ENCODE measurements at regions not wholly inside any gene's neighbourhood (a gene's known extent, or its start where the extent isn't known, plus 50 kb on each side); places are given as distances from the start of the nearest gene placed in this dataset.

DNA sequence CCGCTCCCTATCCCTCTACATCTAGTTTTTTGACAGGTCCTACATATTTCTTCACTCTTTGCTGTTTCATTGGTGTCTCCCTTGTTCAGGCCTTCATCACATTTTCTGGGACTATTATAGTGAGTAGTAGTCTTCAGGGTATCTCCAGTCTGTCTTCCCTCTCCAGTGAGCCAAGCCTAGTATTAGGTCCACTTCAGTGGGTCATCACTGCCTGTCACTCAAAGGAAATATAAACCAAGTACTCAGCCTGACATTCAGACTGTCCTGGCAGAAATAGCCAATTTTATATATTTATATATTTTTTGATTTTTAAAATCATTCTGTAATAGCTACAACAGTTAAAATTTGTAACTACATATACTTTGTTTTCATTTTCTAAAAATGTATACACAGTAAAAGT lies 137.8 kb downstream of the CYB561 start:
- Histone ChIP-seq H3K9me3 (ENCODE audit: insufficient read depth, low read depth) (no peaks in the 10 kb centered on the region), H3K4me1 (replicated peaks; ENCODE audit: insufficient read depth) (no peaks in the 10 kb centered on the region), H3K79me2 (ENCODE audit: low read depth) (peaks cover 28% of the 10 kb centered on the region), H3K4me3 (no peak overlapping the region), H3K36me3 (ENCODE audit: low read depth) (no peaks in the 10 kb centered on the region), H2AFZ (no peak overlapping the region), H3K9me2 (ENCODE audit: insufficient read depth) (no peaks in the 10 kb centered on the region), H3K27me3 (ENCODE audit: insufficient read depth, low read depth) (no peaks in the 10 kb centered on the region), H4K20me1 (ENCODE audit: insufficient read depth) (peaks cover 8% of the 10 kb centered on the region), H3K27ac (no peak overlapping the region), H3F3A (ENCODE audit: insufficient read depth, low read depth) (peaks cover 19% of the 10 kb centered on the region; the same call in 1 of the 2 replicates), H3K4me2 (no peak overlapping the region)
- TF ChIP-seq, protein P1, sequence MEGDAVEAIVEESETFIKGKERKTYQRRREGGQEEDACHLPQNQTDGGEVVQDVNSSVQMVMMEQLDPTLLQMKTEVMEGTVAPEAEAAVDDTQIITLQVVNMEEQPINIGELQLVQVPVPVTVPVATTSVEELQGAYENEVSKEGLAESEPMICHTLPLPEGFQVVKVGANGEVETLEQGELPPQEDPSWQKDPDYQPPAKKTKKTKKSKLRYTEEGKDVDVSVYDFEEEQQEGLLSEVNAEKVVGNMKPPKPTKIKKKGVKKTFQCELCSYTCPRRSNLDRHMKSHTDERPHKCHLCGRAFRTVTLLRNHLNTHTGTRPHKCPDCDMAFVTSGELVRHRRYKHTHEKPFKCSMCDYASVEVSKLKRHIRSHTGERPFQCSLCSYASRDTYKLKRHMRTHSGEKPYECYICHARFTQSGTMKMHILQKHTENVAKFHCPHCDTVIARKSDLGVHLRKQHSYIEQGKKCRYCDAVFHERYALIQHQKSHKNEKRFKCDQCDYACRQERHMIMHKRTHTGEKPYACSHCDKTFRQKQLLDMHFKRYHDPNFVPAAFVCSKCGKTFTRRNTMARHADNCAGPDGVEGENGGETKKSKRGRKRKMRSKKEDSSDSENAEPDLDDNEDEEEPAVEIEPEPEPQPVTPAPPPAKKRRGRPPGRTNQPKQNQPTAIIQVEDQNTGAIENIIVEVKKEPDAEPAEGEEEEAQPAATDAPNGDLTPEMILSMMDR (conservative IDR thresholded peaks at IDR 0.05), result no peak
- no peak for TF ChIP-seq EZH2 (IDR thresholded peaks at IDR 0.05; ENCODE audit: low read depth)
- no peak for DNase-seq
- ChIA-PET POLR2A (ENCODE audit: unreplicated experiment) (no interaction called here), CTCF (no interaction called here)
- no TSS peak for BruUV-seq (replicated peaks)
- intact Hi-C loops (cut with micrococcal nuclease; ENCODE audit: unreplicated experiment), result no loop called here

DNA sequence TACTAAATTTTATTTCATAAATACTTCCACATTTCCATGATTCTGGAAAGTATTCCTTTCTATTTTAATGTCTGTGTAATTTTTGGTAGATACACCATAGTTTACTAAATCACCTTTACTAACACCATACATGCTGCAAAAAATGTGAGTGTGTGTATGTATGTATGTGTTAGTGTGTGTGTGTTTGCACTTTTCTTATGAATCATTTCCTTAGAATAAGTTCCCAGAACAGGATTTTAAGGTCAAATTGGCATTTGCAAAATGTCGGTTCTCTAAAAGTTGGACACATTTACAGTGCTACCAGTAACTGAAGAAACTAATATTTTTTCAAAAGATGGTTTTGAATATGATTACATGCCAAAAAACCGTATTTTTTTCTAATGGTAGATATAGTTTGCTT lies 137.1 kb downstream of the CYB561 start:
- no peak for TF ChIP-seq EZH2 (IDR thresholded peaks at IDR 0.05; ENCODE audit: low read depth)
- TF ChIP-seq, protein P1 (conservative IDR thresholded peaks at IDR 0.05), result no peak
- peaks cover 20% of the 10 kb centered on the region for H3K79me2 ChIP-seq (ENCODE audit: low read depth)
- peaks cover 8% of the 10 kb centered on the region for H4K20me1 ChIP-seq (ENCODE audit: insufficient read depth)
- POLR2A ChIA-PET (ENCODE audit: unreplicated experiment), result no interaction called here
- intact Hi-C loops (cut with micrococcal nuclease; ENCODE audit: unreplicated experiment), result no loop called here
- H3K9me3 ChIP-seq (ENCODE audit: insufficient read depth, low read depth), result no peaks in the 10 kb centered on the region
- H2AFZ ChIP-seq, result no peak overlapping the region
- BruUV-seq (replicated peaks), result no TSS peak
- H3K27ac ChIP-seq, result no peak overlapping the region
- H3K4me3 ChIP-seq, result no peak overlapping the region
- no peaks in the 10 kb centered on the region for H3K9me2 ChIP-seq (ENCODE audit: insufficient read depth)
- peaks cover 19% of the 10 kb centered on the region; the same call in 1 of the 2 replicates for H3F3A ChIP-seq (ENCODE audit: insufficient read depth, low read depth)
- H3K36me3 ChIP-seq (ENCODE audit: low read depth), result no peaks in the 10 kb centered on the region
- CTCF ChIA-PET, result no interaction called here
- no peak for DNase-seq
- no peaks in the 10 kb centered on the region for H3K4me1 ChIP-seq (replicated peaks; ENCODE audit: insufficient read depth)
- H3K4me2 ChIP-seq, result no peak overlapping the region
- no peaks in the 10 kb centered on the region for H3K27me3 ChIP-seq (ENCODE audit: insufficient read depth, low read depth)

DNA sequence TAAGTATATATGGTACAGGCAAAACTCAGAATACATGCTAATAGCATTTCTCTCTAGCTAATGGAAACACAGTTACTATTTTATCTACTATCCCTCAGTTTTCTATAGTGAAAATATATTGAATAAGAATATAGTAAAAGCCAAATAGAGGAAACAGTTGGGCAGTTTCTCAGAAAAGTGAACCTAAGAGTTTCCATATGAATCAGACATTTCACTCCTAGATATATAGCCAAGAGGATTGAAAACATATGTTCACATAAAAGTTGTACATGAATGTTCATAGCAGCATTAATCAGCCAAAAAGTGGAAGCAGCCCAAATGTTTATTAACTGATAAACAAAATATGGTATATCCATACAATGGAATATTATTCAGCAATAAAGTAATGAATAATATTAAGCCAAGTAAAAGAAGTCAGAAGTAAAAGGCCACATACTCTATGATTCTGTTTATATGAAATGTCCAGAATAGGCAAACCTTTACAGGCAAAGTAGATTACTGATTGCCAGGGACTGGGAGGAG lies 134.6 kb downstream of the CYB561 start:
- Histone ChIP-seq H3K36me3 (ENCODE audit: low read depth) (peaks cover 13% of the 10 kb centered on the region; the same call in 1 of the 2 replicates), H2AFZ (no peak overlapping the region), H3K4me3 (no peak overlapping the region), H3F3A (ENCODE audit: insufficient read depth, low read depth) (peaks cover 15% of the 10 kb centered on the region; the same call in 1 of the 2 replicates), H3K4me2 (no peak overlapping the region), H3K79me2 (ENCODE audit: low read depth) (peaks cover 16% of the 10 kb centered on the region; the same call in 1 of the 2 replicates), H3K9me2 (ENCODE audit: insufficient read depth) (no peaks in the 10 kb centered on the region), H3K27me3 (ENCODE audit: insufficient read depth, low read depth) (no peaks in the 10 kb centered on the region), H3K9me3 (ENCODE audit: insufficient read depth, low read depth) (no peaks in the 10 kb centered on the region), H3K4me1 (replicated peaks; ENCODE audit: insufficient read depth) (no peaks in the 10 kb centered on the region), H4K20me1 (ENCODE audit: insufficient read depth) (peaks cover 12% of the 10 kb centered on the region; the same call in 1 of the 2 replicates), H3K27ac (no peak overlapping the region)
- CTCF ChIA-PET, result no interaction called here
- no TSS peak for BruUV-seq (replicated peaks)
- DNase-seq, result no peak
- POLR2A ChIA-PET (ENCODE audit: unreplicated experiment), result no interaction called here
- intact Hi-C loops (cut with micrococcal nuclease; ENCODE audit: unreplicated experiment), result no loop called here
- TF ChIP-seq EZH2 (IDR thresholded peaks at IDR 0.05; ENCODE audit: low read depth), result no peak
- TF ChIP-seq, protein P1 (conservative IDR thresholded peaks at IDR 0.05), result no peak
